NB4 (cell line): ENCODE measurements at regions not wholly inside any gene's neighbourhood (a gene's known extent, or its start where the extent isn't known, plus 50 kb on each side); places are given as distances from the start of the nearest gene placed in this dataset.

ENCODE experiments used
- CTCF ChIP-seq: IDR thresholded peaks from one replicate; pipeline ENCODE4 v1.5.1; 2012; ENCODE audit warnings: low read depth, low read length
- MAX ChIP-seq: IDR thresholded peaks from 2 replicates; pipeline ENCODE4 v1.6.1; 2011; ENCODE audit warnings: low read depth, low read length
- MYC ChIP-seq: IDR thresholded peaks from 2 replicates; pipeline ENCODE4 v1.6.1; 2011; ENCODE audit warnings: low read depth, low read length
- POLR2A ChIP-seq: IDR thresholded peaks from 2 replicates; pipeline ENCODE4 v1.6.1; 2011; ENCODE audit warnings: mild to moderate bottlenecking; ENCODE audit not compliant: insufficient read length; ENCODE audit errors: extremely low read depth

- TF ChIP-seq POLR2A (no peak), CTCF (no peak), MAX (no peak), MYC (no peak)
Measured at GRCh38 chr1:70779571-70779970, 268.0 kb downstream of the PTGER3 start.
